Neural progenitor cell (in vitro differentiated cells): ENCODE measurements at regions not wholly inside any gene's neighbourhood (a gene's known extent, or its start where the extent isn't known, plus 50 kb on each side); places are given as distances from the start of the nearest gene placed in this dataset.

Experiments used
- EZH2 ChIP-seq: fragments of 200-600 bp; sonication (generic); IDR thresholded peaks from 2 replicates; pipeline ENCODE4 v1.6.1; 2017; ENCODE audit warnings: antibody characterized with exemption, mild to moderate bottlenecking, moderate library complexity
- TF ChIP-seq, protein P1 (sequence below): fragments of 200-600 bp; sonication (generic); IDR thresholded peaks from 2 replicates; pipeline ENCODE4 v1.5.1; 2017; ENCODE audit warnings: antibody characterized with exemption, mild to moderate bottlenecking

DNA sequence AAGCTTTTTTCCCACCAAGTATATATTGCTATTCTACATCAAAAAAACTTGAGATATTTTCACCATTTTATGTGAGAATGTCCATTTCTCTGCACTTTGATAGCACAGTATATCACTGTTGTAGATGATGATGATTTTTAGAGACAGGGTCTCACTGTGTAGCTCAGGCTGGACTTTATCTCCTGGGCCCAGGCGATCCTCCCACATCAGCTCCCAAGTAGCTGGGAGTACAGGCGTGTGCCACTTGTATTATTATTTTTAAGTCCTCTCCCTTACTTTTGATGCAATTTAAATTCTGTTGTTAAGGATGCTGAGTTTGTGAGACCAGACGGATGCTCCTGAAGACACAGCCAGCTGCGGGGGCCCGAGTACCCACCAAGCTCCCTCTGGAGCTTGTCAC lies 326.8 kb downstream of the QKI start:
- TF ChIP-seq, protein P1, sequence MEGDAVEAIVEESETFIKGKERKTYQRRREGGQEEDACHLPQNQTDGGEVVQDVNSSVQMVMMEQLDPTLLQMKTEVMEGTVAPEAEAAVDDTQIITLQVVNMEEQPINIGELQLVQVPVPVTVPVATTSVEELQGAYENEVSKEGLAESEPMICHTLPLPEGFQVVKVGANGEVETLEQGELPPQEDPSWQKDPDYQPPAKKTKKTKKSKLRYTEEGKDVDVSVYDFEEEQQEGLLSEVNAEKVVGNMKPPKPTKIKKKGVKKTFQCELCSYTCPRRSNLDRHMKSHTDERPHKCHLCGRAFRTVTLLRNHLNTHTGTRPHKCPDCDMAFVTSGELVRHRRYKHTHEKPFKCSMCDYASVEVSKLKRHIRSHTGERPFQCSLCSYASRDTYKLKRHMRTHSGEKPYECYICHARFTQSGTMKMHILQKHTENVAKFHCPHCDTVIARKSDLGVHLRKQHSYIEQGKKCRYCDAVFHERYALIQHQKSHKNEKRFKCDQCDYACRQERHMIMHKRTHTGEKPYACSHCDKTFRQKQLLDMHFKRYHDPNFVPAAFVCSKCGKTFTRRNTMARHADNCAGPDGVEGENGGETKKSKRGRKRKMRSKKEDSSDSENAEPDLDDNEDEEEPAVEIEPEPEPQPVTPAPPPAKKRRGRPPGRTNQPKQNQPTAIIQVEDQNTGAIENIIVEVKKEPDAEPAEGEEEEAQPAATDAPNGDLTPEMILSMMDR = no peak
- TF ChIP-seq EZH2 = no peak
